GM21825 (cell line): ENCODE measurements at regions not wholly inside any gene's neighbourhood (a gene's known extent, or its start where the extent isn't known, plus 50 kb on each side); places are given as distances from the start of the nearest gene placed in this dataset.

Experiments
- ATAC-seq: cut with Tn5 transposase; IDR thresholded peaks from one replicate; pipeline ENCODE4 v1.9.1; 2021; ENCODE audit warnings: mild to moderate bottlenecking, moderate library complexity; ENCODE audit not compliant: unreplicated experiment

- no peak for ATAC-seq
These were observed 296.0 kb upstream of the ACTBL2 start for GRCh38 chr5:57778501-57779091.

GRCh38 chr5:57777174-57777581 is 294.6 kb upstream of the ACTBL2 start:
- no peak for ATAC-seq

GRCh38 chr5:57776035-57776434 is 293.4 kb upstream of the ACTBL2 start:
- no peak for ATAC-seq

- no peak for ATAC-seq
These were observed 291.8 kb upstream of the ACTBL2 start for GRCh38 chr5:57774439-57774838.

- no peak for ATAC-seq
These were observed 289.9 kb upstream of the ACTBL2 start for GRCh38 chr5:57772512-57772911.

- no peak for ATAC-seq
These were observed 287.4 kb upstream of the ACTBL2 start for GRCh38 chr5:57770039-57770438.

- ATAC-seq, result no peak
These were observed 286.1 kb upstream of the ACTBL2 start for GRCh38 chr5:57768745-57769144.

GRCh38 chr5:57764479-57765089 is 282.0 kb upstream of the ACTBL2 start:
- no peak for ATAC-seq

GRCh38 chr5:57761513-57761912 is 278.9 kb upstream of the ACTBL2 start:
- ATAC-seq, result no peak

- ATAC-seq, result no peak
These were observed 272.0 kb upstream of the ACTBL2 start for GRCh38 chr5:57754616-57755015.

GRCh38 chr5:57753446-57753845 is 270.8 kb upstream of the ACTBL2 start:
- no peak for ATAC-seq

GRCh38 chr5:57751710-57752109 is 269.1 kb upstream of the ACTBL2 start:
- ATAC-seq, result no peak

- ATAC-seq, result no peak
These were observed 268.3 kb upstream of the ACTBL2 start for GRCh38 chr5:57750891-57751290.

GRCh38 chr5:57750282-57750681 is 267.7 kb upstream of the ACTBL2 start:
- ATAC-seq, result no peak

GRCh38 chr5:57749396-57749795 is 266.8 kb upstream of the ACTBL2 start:
- ATAC-seq, result no peak

- ATAC-seq, result no peak
These were observed 263.4 kb upstream of the ACTBL2 start for GRCh38 chr5:57745700-57746651.

GRCh38 chr5:57745029-57745428 is 262.4 kb upstream of the ACTBL2 start:
- ATAC-seq, result no peak

GRCh38 chr5:57741336-57741735 is 258.7 kb upstream of the ACTBL2 start:
- ATAC-seq, result no peak

GRCh38 chr5:57738787-57739186 is 256.2 kb upstream of the ACTBL2 start:
- ATAC-seq, result no peak

GRCh38 chr5:57738301-57738700 is 255.7 kb upstream of the ACTBL2 start:
- ATAC-seq, result no peak

- no peak for ATAC-seq
These were observed 254.1 kb upstream of the ACTBL2 start for GRCh38 chr5:57736716-57737115.
